HepG2 (cell line): ENCODE measurements at regions not wholly inside any gene's neighbourhood (a gene's known extent, or its start where the extent isn't known, plus 50 kb on each side); places are given as distances from the start of the nearest gene placed in this dataset.
"Not testable (repeated sequence)": the region's sequence is repeated elsewhere in the genome, so short reads cannot be mapped to it uniquely, and the experiment has no call there.

Experiments
- ATAC-seq: fragments of 200-7000 bp; cut with Tn5 transposase; 3 replicates; pipeline ENCODE4 v1.9.1; 2020; ENCODE audit warnings: mild to moderate bottlenecking, moderate library complexity
- BruUV-seq: library from RNA; stranded (reverse); fragments of 400-500 nt; replicated peaks from 2 replicates; lab custom pipeline; 2021; lab: Mats Ljungman, UMichigan
- CTCF ChIA-PET: fragments of 300-600 bp; formaldehyde crosslinking; extraction: SDS; loops from one replicate; lab custom pipeline; 2021; ENCODE audit warnings: low total read pairs, inconsistent platforms, low intra/inter-chr PET ratio; lab: Yijun Ruan, JAX
- POLR2A ChIA-PET: fragments of 350-600 bp; sonication (Branson Sonifier 250); formaldehyde crosslinking; loops from one replicate; lab custom pipeline; 2020; ENCODE audit warnings: antibody characterized with exemption, inconsistent platforms; lab: Yijun Ruan, JAX
- DNase-seq: peaks from one replicate; pipeline ENCODE4 v3.0.0-alpha.2; 2015; ENCODE audit warnings: low spot score
- FAIRE-seq: peaks from 3 replicates; lab custom pipeline; 2011; peaks lifted over from hg19 to GRCh38; lab: Jason Lieb, UNC
- H2AFZ ChIP-seq: one replicate; pipeline ENCODE4 v1.6.1; 2011; ENCODE audit warnings: low read length, inconsistent platforms
- H3K27ac ChIP-seq: fragments of 300-600 bp; 3 replicates; pipeline ENCODE4 v1.8.0; 2011; ENCODE audit warnings: mixed run types, mild to moderate bottlenecking, mixed read lengths, low read length, inconsistent platforms; ENCODE audit not compliant: insufficient read depth; ENCODE audit errors: extremely low read length
- H3K27me3 ChIP-seq, 2 experiments: fragments of 200-600 bp in 1 of 2; 2 replicates in 1 of 2; 3 replicates in 1 of 2; pipeline versions ENCODE4 v1.6.0 to v1.8.0; 2011; ENCODE audit warnings: low read length in 2 of 2, mild to moderate bottlenecking in 2 of 2, moderate library complexity in 2 of 2, inconsistent platforms in 1 of 2; ENCODE audit not compliant: insufficient read depth in 2 of 2, control insufficient read depth in 1 of 2
- H3K36me3 ChIP-seq, 2 experiments: fragments of 200-600 bp in 1 of 2; replicated peaks in 1 of 2; 2 replicates in 1 of 2; 3 replicates in 1 of 2; pipeline versions ENCODE4 v1.5.1 to v1.8.0; 2011; ENCODE audit warnings: low read length in 2 of 2, inconsistent platforms in 1 of 2; ENCODE audit not compliant: insufficient read depth in 2 of 2, control insufficient read depth in 1 of 2
- H3K4me1 ChIP-seq: 2 replicates; pipeline ENCODE4 v1.5.1; 2012; ENCODE audit warnings: low read length, inconsistent platforms; ENCODE audit not compliant: insufficient read depth
- H3K4me2 ChIP-seq: 2 replicates; pipeline ENCODE4 v1.6.0; 2011; ENCODE audit warnings: low read depth, low read length, inconsistent platforms
- H3K4me3 ChIP-seq, 3 experiments: fragments of 200-600 bp in 1 of 3; sonication (generic), shearing (Covaris generic) in 1 of 3; replicated peaks in 1 of 3; 2 replicates each; pipeline ENCODE4 v1.5.1; 2011 to 2016; ENCODE audit warnings: low read length in 3 of 3, inconsistent platforms in 2 of 3, low read depth in 2 of 3, mild to moderate bottlenecking in 2 of 3, control low read depth in 1 of 3, mixed read lengths in 1 of 3; ENCODE audit not compliant: insufficient read depth in 1 of 3
- H3K79me2 ChIP-seq: one replicate; pipeline ENCODE4 v1.6.1; 2011; ENCODE audit warnings: low read length, inconsistent platforms; ENCODE audit not compliant: insufficient read depth
- H3K9ac ChIP-seq: 2 replicates; pipeline ENCODE4 v1.6.0; 2011; ENCODE audit warnings: mild to moderate bottlenecking, low read depth, low read length, inconsistent platforms; ENCODE audit not compliant: insufficient read depth
- H3K9me3 ChIP-seq: 2 replicates; pipeline ENCODE4 v1.5.1; 2012; ENCODE audit warnings: mild to moderate bottlenecking, low read length
- H4K20me1 ChIP-seq: 2 replicates; pipeline ENCODE4 v1.6.0; 2011; ENCODE audit warnings: inconsistent platforms, mild to moderate bottlenecking, low read length, moderate library complexity; ENCODE audit not compliant: insufficient read depth
- RBAK ChIP-seq: sonication (generic); formaldehyde crosslinking; IDR thresholded peaks from 2 replicates; pipeline ENCODE4 v1.5.1; 2020; ENCODE audit warnings: mild to moderate bottlenecking, missing genetic modification reagents
- TCF7 ChIP-seq: sonication (generic); IDR thresholded peaks from 2 replicates; pipeline ENCODE4 v1.6.1; 2016; ENCODE audit warnings: antibody characterized with exemption, low read depth
- TMF1 ChIP-seq: sonication (generic); formaldehyde crosslinking; IDR thresholded peaks from 2 replicates; pipeline ENCODE4 v1.8.1; 2022; ENCODE audit warnings: low read depth, missing genetic modification reagents
- TRIM24 ChIP-seq: sonication (generic); formaldehyde crosslinking; IDR thresholded peaks from 2 replicates; pipeline ENCODE4 v1.8.0; 2022; ENCODE audit warnings: mild to moderate bottlenecking, missing genetic modification reagents
- ZNF17 ChIP-seq: sonication (generic); formaldehyde crosslinking; IDR thresholded peaks from 2 replicates; pipeline ENCODE4 v1.5.0; 2020; ENCODE audit warnings: mild to moderate bottlenecking, missing genetic modification reagents
- ZNF234 ChIP-seq: sonication (generic); formaldehyde crosslinking; conservative IDR thresholded peaks from 2 replicates; pipeline ENCODE4 v1.5.1; 2020; ENCODE audit warnings: mild to moderate bottlenecking, missing genetic modification reagents
- WGBS: methylation state at CpG from one replicate; pipeline ENCODE4 v1.1.6; 2017; ENCODE audit warnings: low lambda C conversion rate; 5-methylcytosine and 5-hydroxymethylcytosine counted together
- in situ Hi-C: cut with HindIII; loops from 2 replicates; pipeline ENCODE4 v1.10.0; 2017; ENCODE audit warnings: low pct_unique_long_range_greater_than_20kb; ENCODE audit not compliant: extremely low pct_ligation_motif_present
- intact Hi-C: fragments of 100-400 bp; cut with micrococcal nuclease; formaldehyde crosslinking; loops from one replicate; pipeline ENCODE4 v1.10.0; 2022; ENCODE audit not compliant: unreplicated experiment
- TF ChIP-seq, protein P1 (sequence below): IDR thresholded peaks from 2 replicates; pipeline ENCODE4 v1.6.1; 2016; ENCODE audit warnings: missing compliant biosample characterization, missing genetic modification reagents, borderline replicate concordance
- TF ChIP-seq, protein P2 (sequence below): sonication (generic); formaldehyde crosslinking; conservative IDR thresholded peaks from 2 replicates; pipeline ENCODE4 v1.8.1; 2023; ENCODE audit warnings: missing genetic modification reagents
- TF ChIP-seq, protein P3 (sequence below): sonication (generic); formaldehyde crosslinking; IDR thresholded peaks from 2 replicates; pipeline ENCODE4 v1.4.0; 2020; ENCODE audit warnings: missing genetic modification reagents, low read depth, mild to moderate bottlenecking, borderline replicate concordance
- TF ChIP-seq, protein P4 (sequence below): sonication (generic); formaldehyde crosslinking; IDR thresholded peaks from 2 replicates; pipeline ENCODE4 v1.4.0; 2020; ENCODE audit warnings: missing genetic modification reagents

DNA sequence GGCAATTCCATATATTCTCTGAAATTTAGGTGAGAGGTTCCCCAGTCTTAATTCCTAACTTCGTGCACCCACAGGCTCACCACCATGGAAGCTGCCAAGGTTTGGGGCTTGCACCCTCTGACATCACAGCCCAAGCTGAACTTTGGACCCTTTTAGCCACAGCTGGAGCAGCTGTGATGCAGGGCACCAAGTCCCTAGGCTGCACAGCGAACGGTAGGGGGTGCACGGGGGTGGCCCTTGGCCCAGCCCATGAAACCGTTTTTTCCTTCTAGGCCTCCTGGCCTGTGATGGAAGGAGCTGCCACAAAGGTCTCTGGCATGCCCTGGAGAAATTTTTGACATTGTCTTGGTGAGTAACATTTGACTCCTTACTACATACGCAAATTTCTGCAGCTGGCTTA lies 251.9 kb upstream of the GRM3 start (continued):
- TF ChIP-seq, protein P1, sequence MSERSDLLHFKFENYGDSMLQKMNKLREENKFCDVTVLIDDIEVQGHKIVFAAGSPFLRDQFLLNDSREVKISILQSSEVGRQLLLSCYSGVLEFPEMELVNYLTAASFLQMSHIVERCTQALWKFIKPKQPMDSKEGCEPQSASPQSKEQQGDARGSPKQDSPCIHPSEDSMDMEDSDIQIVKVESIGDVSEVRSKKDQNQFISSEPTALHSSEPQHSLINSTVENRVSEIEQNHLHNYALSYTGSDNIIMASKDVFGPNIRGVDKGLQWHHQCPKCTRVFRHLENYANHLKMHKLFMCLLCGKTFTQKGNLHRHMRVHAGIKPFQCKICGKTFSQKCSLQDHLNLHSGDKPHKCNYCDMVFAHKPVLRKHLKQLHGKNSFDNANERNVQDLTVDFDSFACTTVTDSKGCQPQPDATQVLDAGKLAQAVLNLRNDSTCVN, result no peak
- TF ChIP-seq RBAK (no peak), TMF1 (CRISPR knock-in tag) (no peak), TCF7 (no peak), ZNF234 (CRISPR knock-in tag) (no peak), TRIM24 (no peak), ZNF17 (CRISPR knock-in tag) (no peak)
- TF ChIP-seq, protein P2, sequence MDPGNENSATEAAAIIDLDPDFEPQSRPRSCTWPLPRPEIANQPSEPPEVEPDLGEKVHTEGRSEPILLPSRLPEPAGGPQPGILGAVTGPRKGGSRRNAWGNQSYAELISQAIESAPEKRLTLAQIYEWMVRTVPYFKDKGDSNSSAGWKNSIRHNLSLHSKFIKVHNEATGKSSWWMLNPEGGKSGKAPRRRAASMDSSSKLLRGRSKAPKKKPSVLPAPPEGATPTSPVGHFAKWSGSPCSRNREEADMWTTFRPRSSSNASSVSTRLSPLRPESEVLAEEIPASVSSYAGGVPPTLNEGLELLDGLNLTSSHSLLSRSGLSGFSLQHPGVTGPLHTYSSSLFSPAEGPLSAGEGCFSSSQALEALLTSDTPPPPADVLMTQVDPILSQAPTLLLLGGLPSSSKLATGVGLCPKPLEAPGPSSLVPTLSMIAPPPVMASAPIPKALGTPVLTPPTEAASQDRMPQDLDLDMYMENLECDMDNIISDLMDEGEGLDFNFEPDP (CRISPR knock-in tag), result no peak
- TF ChIP-seq, protein P3, sequence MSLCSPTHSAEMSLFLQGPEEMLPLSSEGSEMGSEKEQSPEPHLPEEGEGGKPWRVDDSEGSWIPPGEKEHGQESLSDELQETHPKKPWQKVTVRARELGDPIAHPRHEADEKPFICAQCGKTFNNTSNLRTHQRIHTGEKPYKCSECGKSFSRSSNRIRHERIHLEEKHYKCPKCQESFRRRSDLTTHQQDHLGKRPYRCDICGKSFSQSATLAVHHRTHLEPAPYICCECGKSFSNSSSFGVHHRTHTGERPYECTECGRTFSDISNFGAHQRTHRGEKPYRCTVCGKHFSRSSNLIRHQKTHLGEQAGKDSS, result no peak
- TF ChIP-seq, protein P4, sequence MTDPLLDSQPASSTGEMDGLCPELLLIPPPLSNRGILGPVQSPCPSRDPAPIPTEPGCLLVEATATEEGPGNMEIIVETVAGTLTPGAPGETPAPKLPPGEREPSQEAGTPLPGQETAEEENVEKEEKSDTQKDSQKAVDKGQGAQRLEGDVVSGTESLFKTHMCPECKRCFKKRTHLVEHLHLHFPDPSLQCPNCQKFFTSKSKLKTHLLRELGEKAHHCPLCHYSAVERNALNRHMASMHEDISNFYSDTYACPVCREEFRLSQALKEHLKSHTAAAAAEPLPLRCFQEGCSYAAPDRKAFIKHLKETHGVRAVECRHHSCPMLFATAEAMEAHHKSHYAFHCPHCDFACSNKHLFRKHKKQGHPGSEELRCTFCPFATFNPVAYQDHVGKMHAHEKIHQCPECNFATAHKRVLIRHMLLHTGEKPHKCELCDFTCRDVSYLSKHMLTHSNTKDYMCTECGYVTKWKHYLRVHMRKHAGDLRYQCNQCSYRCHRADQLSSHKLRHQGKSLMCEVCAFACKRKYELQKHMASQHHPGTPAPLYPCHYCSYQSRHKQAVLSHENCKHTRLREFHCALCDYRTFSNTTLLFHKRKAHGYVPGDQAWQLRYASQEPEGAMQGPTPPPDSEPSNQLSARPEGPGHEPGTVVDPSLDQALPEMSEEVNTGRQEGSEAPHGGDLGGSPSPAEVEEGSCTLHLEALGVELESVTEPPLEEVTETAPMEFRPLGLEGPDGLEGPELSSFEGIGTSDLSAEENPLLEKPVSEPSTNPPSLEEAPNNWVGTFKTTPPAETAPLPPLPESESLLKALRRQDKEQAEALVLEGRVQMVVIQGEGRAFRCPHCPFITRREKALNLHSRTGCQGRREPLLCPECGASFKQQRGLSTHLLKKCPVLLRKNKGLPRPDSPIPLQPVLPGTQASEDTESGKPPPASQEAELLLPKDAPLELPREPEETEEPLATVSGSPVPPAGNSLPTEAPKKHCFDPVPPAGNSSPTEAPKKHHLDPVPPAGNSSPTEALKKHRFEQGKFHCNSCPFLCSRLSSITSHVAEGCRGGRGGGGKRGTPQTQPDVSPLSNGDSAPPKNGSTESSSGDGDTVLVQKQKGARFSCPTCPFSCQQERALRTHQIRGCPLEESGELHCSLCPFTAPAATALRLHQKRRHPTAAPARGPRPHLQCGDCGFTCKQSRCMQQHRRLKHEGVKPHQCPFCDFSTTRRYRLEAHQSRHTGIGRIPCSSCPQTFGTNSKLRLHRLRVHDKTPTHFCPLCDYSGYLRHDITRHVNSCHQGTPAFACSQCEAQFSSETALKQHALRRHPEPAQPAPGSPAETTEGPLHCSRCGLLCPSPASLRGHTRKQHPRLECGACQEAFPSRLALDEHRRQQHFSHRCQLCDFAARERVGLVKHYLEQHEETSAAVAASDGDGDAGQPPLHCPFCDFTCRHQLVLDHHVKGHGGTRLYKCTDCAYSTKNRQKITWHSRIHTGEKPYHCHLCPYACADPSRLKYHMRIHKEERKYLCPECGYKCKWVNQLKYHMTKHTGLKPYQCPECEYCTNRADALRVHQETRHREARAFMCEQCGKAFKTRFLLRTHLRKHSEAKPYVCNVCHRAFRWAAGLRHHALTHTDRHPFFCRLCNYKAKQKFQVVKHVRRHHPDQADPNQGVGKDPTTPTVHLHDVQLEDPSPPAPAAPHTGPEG (CRISPR knock-in tag), result no peak
- TF ChIP-seq, all 625 proteins: peak for 0

DNA sequence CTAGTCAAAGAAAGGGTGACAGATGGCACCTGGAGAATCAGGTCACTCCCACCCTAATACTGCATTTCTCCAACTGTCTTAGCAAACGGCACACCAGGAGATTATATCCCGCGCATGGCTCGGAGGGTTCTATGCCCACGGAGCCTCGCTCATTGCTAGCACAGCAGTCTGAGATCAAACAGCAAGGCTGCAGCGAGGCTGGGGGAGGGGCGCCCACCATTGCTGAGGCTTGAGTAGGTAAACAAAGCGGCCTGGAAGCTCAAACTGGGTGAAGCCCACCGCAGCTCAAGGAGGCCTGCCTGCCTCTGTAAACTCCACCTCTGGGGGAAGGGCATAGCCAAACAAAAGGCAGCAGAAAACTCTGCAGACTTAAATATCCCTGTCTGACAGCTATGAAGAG lies 268.1 kb upstream of the GRM3 start:
- POLR2A ChIA-PET, intact Hi-C loops: not testable (repeated sequence)

More for the DNA sequence above, 268.1 kb upstream of the GRM3 start:
- H3K27ac ChIP-seq, H3K36me3 ChIP-seq, H3K9me3 ChIP-seq, H3K4me3 ChIP-seq, ATAC-seq, H4K20me1 ChIP-seq, BruUV-seq, H2AFZ ChIP-seq, H3K79me2 ChIP-seq, H3K4me1 ChIP-seq, DNase-seq, H3K9ac ChIP-seq, H3K4me2 ChIP-seq, FAIRE-seq, CTCF ChIA-PET, in situ Hi-C loops, H3K27me3 ChIP-seq: not testable (repeated sequence)
- whole genome bisulfite sequencing, result no CpG with 5 or more reads among the region's 10 CpGs
